Fibroblast of peridontal ligament (primary cell): ENCODE measurements at regions not wholly inside any gene's neighbourhood (a gene's known extent, or its start where the extent isn't known, plus 50 kb on each side); places are given as distances from the start of the nearest gene placed in this dataset.
"Not testable (repeated sequence)": the region's sequence is repeated elsewhere in the genome, so short reads cannot be mapped to it uniquely, and the experiment has no call there.

Source experiments
- DNase-seq: peaks from one replicate; pipeline ENCODE4 v3.0.0-alpha.2; 2010; ENCODE audit errors: extremely low read depth

- no peak for DNase-seq
Observed at GRCh38 chr2:239804161-239805042, 220.7 kb downstream of the NDUFA10 start.

- no peak for DNase-seq
Observed at GRCh38 chr2:239803766-239804115, 221.4 kb downstream of the NDUFA10 start.

- DNase-seq = no peak
Observed at GRCh38 chr2:239803102-239803765, 221.9 kb downstream of the NDUFA10 start.

GRCh38 chr2:239802185-239802649 lies 222.9 kb downstream of the NDUFA10 start:
- no peak for DNase-seq

GRCh38 chr2:239801404-239802184 lies 223.5 kb downstream of the NDUFA10 start:
- no peak for DNase-seq

GRCh38 chr2:239800785-239801386 lies 224.3 kb downstream of the NDUFA10 start:
- no peak for DNase-seq

GRCh38 chr2:239797316-239797715 lies 227.8 kb downstream of the NDUFA10 start:
- no peak for DNase-seq

GRCh38 chr2:239795761-239796160 lies 229.4 kb downstream of the NDUFA10 start:
- not testable (repeated sequence) for DNase-seq

- no peak for DNase-seq
Observed at GRCh38 chr2:239793836-239794235, 231.3 kb downstream of the NDUFA10 start.

- DNase-seq = no peak
Observed at GRCh38 chr2:239793086-239793485, 232.1 kb downstream of the NDUFA10 start.

- DNase-seq = no peak
Observed at GRCh38 chr2:239792405-239793084, 232.6 kb downstream of the NDUFA10 start.

GRCh38 chr2:239791526-239792404 lies 233.4 kb downstream of the NDUFA10 start:
- no peak for DNase-seq

GRCh38 chr2:239790721-239791120 lies 234.4 kb downstream of the NDUFA10 start:
- no peak for DNase-seq

- no peak for DNase-seq
Observed at GRCh38 chr2:239790313-239790712, 234.8 kb downstream of the NDUFA10 start.

GRCh38 chr2:239789711-239790110 lies 235.4 kb downstream of the NDUFA10 start:
- DNase-seq = no peak

- no peak for DNase-seq
Observed at GRCh38 chr2:239788576-239789098, 236.5 kb downstream of the NDUFA10 start.

- no peak for DNase-seq
Observed at GRCh38 chr2:239787538-239788050, 237.5 kb downstream of the NDUFA10 start.

GRCh38 chr2:239786791-239787190 lies 238.4 kb downstream of the NDUFA10 start:
- no peak for DNase-seq

GRCh38 chr2:239781454-239781853 lies 243.7 kb downstream of the NDUFA10 start:
- DNase-seq = no peak
